Stimulated activated CD4-positive, alpha-beta T cell treated with anti-CD3 and anti-CD28 coated beads, Interleukin-1b, Interleukin-23, amount 100 ng/mL, for 4 hours (primary cell): ENCODE measurements at regions not wholly inside any gene's neighbourhood (a gene's known extent, or its start where the extent isn't known, plus 50 kb on each side); places are given as distances from the start of the nearest gene placed in this dataset.

Experiments used
- DNase-seq, 2 donors: peaks; one replicate each; pipeline ENCODE4 v3.0.0-alpha.2; 2020; ENCODE audit warnings: low read depth in 2 of 2

DNA sequence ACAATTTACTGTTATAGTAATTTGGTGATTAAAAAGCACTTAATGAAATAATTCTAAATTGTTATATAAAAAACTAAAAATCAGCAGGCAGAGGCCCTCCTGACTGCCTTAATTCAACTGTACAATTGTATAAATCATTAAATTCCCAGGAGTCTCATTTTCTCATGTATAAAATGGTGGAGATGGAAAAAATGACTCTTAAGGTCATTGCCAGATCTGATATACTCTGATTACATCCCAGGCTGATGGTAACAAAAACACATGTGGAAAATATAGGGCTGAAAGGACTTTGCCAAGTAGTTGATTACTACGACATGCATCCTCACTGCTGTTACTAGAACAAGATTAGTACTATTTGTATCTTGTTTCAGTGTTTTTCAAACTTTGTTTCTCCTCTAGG is 1020.0 kb upstream of the SLC10A2 start:
- DNase-seq = no peak

- no peak for DNase-seq
These were observed 1019.4 kb upstream of the SLC10A2 start for GRCh38 chr13:104085611-104086010.

- no peak for DNase-seq
These were observed 1008.1 kb upstream of the SLC10A2 start for GRCh38 chr13:104074326-104074725.

DNA sequence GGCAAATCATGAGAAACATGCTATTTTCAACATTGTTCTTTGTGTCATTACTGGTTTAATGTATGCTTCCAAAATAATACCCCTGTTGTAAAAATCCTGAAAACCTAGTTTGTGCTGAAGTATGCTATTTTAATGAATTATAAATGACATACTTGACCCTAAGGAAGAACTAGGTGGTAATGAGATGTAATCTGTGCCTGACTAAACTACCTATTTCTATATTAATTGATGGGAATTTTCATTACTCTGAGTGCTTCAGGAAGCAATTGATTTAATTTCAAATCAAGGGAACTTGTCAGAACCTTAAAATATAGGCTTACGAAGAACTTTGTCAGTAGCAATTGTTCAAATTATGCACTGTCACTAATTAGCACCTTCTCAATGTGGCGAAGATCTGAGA is 1005.6 kb upstream of the SLC10A2 start:
- no peak for DNase-seq

DNA sequence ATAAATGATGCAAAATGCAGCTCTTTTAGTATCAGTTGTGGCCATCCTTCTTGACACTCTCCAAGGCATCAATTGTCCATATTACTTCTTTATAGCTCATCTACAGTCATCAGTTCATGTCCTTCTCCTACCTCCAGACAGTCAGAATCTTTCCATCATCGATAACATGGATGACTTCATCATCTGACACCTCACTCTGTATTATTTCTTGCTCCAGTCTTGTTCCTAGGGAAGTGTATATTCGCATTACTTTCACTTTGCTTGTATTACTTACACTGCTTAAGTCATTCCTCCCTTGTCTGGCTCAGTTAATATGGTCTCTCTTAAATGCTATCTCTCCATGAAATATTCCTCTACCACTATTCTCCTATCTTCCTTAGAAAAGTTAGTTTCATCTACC is 999.1 kb upstream of the SLC10A2 start:
- DNase-seq = no peak

- no peak for DNase-seq
These were observed 991.6 kb upstream of the SLC10A2 start for GRCh38 chr13:104057861-104058260.

DNA sequence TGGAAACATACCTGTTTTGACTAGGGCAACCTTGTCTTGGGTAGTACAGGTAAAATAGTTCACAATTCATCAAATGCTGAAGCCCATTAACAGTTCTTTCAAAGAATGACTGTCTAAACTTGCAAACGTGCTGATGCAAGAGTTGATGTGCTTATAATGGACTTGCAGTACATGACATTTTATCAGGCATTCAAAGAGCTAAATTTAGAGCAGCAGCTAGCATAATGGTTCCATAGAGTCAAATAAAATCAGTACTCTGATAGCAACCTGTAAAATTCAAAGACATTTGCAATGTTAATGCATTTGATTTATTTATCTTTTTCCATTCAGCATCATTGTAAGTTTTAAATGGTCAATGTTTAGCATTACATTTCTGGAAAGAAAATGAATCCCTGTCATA is 979.7 kb upstream of the SLC10A2 start:
- no peak for DNase-seq

DNA sequence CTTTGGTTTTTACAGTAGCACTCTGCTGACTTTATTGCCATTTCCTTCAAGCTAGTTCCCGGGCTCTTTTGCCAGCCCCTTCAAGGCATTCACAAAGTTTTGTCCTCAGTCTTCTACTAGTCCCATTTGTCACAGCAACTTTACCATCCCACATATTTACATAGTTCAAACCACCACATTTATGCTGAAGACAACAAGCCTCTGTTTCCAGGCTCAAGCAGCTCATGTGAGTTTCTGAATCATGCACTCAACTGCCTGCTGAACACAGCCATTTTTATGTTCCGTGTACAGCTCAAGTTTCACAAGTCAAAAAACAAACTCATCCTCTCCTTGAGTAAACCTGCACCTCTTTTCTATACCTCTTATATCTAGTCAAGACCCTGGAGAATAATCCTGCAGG is 977.0 kb upstream of the SLC10A2 start:
- DNase-seq = no peak

DNA sequence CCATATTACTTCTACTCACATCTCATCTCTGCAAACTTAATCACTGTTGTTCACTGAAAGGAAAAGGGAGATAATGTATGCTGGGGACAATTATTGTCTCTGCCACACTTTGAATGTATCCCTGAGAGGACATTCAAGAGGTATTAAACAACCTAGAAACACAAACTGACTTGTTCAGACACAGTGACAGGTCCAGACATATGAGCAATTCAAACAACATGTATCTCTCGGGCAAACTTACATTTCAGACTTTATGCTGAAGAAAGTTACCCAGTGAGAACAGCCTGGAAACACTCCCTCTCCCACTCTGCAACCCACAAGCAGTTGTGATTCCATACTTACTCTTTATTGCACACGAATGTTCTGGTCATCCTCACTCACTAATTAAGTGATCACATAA is 968.7 kb upstream of the SLC10A2 start:
- no peak for DNase-seq

DNA sequence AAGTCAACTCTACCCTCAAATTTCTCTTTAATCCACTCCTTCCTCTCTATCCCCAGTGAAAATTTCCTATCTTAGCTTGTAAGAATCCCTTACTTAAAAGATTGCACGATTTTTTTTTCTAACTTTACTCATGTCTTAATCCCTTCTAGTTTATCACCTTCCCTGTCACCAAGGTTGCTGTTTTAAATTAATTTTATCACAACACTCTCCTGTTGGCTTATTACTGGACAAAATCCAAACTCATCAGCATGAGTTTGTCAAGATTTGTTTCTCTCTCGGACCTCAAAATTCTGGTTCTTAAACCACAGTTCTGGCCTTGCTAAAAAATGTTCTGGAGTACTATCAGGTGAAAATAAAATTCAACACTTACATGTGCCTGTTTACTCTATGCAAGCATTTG is 959.1 kb upstream of the SLC10A2 start:
- no peak for DNase-seq

DNA sequence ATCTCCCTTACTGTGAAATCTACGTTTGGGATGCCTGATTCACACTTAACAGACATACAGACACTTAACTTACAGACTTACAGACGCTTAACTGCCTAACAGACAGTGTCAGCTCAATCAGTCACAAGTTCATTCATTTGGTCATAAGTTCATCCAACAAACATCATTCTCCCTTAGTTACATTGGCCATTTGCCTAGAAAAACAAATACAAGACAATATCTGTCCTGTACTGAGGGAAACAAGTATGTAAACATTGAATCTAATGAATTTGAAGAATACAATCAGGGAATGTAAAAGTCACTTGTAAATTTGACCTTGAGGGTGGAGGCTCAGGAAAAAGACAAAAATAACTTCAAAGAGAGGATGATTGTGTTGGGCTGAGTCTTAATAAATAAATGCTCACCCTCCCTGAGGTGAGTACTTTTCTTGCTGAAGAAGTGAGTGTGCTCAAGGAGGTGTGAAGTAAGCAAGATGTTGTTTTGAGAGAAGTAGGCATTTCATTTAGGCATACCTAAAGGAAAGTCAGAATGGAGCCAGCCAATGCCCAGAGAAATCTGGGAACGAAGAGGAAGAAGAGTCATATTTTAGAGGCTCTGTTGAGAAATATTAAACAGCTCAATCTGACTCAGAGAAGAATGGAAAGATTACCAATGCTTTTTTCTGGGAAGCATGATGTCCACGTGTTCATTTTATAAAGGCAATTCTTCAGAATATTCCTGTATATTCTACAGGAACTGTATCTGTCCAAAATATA is 958.4 kb upstream of the SLC10A2 start:
- no peak for DNase-seq

GRCh38 chr13:104021806-104022397 is 955.7 kb upstream of the SLC10A2 start:
- DNase-seq = no peak

DNA sequence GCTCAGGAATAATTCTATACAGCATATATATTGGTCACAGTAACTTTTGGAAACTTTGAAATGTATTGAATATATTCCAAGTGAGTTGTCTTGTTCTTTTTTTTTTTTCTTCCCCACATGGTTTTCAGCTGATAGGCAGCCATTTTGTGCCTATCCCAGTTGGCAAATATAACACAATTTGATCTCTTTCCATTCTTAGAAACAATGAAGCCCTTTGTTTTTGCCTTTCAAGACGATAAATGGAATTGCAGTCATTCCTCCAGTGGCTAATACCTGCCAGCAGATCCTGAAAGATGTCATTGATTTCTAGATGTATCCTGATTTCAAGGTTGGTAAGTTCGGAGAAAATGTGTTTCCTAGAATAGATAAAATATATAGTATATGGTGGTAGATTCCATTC is 951.1 kb upstream of the SLC10A2 start:
- no peak for DNase-seq

DNA sequence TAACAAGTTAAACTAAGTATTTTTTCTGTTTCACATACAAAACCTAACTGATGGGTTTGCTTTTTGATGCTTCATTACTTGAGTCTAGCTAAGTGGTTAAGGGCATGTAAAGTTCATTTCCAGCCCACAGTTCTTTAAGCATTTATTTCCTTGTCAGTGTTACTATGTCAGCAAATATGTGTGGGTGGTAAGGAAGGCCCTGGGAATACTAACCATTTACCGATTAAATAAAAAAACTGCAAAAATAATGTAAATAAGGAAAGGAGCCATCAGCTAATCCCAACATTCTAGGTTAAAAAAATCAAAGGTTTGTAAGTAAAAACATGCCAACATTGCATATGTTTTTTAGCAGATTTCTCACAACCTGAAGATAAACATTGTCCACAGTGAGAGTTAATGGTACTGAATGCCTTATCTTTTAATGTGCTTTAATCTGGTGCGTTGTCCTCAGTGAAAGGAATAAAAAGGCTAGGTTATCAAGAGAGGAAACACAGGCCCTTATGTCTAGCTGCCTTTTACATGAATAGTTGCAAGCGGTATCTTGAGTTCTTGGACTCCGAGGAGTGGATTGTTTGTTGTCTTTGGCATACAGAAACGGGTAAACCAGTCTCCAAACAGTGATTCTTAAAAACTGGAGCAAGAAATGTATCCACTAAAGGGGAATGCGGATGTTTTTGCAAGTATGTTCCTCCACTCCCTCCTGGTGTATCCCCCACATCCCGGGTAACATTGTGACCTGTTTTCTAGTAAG is 949.6 kb upstream of the SLC10A2 start:
- DNase-seq = no peak

DNA sequence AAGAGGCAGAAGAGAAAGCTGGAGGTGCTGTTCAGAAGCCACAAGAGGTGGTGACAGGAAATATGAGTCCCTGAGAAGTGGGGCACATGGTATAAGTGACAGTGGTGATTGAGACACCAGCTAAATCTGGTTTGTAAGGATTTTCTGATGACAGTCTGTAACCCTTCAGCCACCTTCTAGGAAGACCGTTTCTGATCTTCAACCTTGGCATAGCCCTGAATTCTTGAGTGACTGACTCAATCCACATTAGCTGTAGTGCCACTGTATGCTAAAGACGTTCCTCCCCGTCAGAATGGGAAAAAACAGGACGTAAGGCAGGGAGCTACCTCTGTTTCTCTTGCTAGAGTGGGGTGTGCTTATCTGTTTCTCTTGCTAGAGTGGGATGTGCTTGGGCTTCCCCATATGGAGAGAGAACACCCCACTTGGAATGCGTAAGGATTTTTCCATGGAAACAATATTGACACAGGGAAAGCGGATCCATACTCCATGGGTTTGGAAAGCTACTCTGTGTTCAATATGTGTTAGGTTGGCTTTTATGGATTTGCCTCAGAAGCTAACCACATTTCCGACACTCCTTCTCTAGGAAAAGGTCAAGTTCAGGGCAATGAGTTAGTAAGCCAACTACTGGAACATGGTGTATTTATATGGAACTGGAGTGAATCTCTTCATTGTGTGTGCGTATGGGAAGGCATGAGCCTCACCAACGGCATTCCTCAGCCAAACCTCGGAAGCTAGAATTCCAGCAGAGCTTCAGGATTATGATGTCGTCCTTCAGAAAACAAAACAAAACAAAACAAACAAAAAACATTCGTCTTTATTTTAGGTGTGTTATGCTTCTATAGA is 948.8 kb upstream of the SLC10A2 start:
- no peak for DNase-seq

GRCh38 chr13:104011505-104012241 is 945.5 kb upstream of the SLC10A2 start:
- DNase-seq = no peak

DNA sequence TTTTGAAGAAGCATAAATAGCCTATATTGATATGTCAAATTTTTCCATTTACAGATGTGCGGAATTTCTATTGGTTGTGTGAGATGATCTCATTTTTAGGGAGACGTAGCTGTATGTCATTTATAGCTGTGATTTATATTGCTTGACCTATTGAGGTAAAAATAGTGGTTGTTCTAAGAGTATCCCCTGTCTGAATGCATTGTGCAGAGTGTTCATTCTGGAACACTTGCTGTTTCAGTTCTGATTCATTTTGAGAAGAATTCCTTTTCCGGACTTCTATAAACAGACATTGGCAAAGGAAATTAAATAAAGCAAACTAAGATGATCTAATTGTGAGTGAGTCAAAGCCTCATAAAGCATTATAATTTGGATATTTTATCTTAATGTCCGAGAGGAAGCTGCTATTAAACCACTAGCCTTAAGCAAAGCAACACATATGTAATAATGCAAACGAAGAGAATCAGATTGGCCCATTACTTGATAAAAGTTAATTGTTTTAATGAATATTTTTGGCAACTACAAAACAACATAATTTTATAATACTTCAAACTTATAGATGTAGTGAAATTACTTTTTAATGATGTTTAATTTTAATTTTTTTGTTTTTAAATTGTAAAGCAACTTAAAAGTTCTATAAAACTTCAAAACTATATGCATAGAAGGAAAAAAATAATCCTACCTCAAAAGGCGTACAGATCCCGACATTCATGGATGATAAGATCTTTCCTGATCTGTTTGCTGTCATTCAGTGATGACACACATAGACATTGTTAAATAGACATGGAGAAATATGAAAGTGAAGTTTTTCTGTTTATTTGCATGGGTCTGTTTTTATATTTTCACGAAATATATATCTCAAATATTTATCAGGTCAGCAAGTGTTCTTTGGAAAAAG is 942.6 kb upstream of the SLC10A2 start:
- DNase-seq = no peak

- DNase-seq = no peak
These were observed 941.9 kb upstream of the SLC10A2 start for GRCh38 chr13:104008075-104008474.

DNA sequence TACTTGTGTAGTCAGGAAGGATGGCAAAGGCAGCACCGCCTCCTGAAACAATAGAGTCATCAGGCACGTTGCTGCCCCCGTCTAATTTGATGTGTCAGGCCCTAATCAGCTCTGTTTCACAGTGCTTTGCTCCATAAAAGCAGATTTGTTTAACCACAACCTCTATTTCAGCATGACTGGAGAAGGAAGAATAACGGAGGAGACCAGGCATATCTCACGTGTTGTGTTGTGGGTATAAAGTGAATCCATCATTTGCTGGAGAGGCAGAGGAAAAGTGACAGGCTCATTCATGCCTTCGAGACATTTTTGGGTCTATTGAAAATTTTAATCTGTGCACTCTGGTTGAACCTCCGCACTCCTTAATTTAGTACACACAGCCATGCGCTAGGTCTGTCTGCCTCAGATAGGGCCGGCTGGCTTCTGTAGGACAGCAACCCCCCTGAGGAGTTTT is 940.4 kb upstream of the SLC10A2 start:
- no peak for DNase-seq

DNA sequence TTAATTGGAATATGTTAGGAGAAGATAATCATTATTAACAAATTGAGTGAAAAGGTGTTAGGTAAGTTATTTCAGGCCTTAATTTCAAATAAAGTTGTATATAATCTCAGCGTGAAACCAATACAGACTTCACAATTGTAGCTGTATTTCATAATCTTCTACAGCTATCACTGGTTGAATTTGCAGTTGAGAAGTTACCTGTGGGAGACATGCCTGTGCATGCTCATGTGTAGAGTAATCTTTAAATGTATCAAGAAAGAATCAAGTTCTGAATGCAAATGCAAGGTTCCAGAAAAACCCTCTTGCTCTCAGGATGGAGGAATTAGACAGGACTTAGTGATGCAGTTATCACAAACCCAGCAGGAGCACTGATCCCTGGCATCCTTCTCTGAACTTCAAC is 938.4 kb upstream of the SLC10A2 start:
- DNase-seq = no peak
